H9 (cell line): ENCODE measurements at regions not wholly inside any gene's neighbourhood (a gene's known extent, or its start where the extent isn't known, plus 50 kb on each side); places are given as distances from the start of the nearest gene placed in this dataset.

Source experiments
- DNase-seq: peaks from one replicate; pipeline ENCODE4 v3.0.0-alpha.2; 2017
- H2AFZ ChIP-seq: one replicate; pipeline ENCODE4 v1.6.1; 2013; ENCODE audit warnings: mild to moderate bottlenecking, low read length, control low read depth, moderate library complexity
- H2AK5ac ChIP-seq: 2 replicates; pipeline ENCODE4 v1.6.1; 2013; ENCODE audit warnings: low read length, control low read depth, mixed read lengths; ENCODE audit not compliant: insufficient read length
- H2BK120ac ChIP-seq: one replicate; pipeline ENCODE4 v1.6.1; 2013; ENCODE audit warnings: low read depth, mild to moderate bottlenecking, low read length, control low read depth, inconsistent platforms; ENCODE audit not compliant: poor library complexity, severe bottlenecking
- H2BK12ac ChIP-seq: 2 replicates; pipeline ENCODE4 v1.6.1; 2013; ENCODE audit warnings: low read length, control low read depth, mixed read lengths, low read depth; ENCODE audit not compliant: insufficient read length
- H2BK15ac ChIP-seq: 2 replicates; pipeline ENCODE4 v1.6.1; 2013; ENCODE audit warnings: low read depth, low read length, control low read depth
- H2BK20ac ChIP-seq: one replicate; pipeline ENCODE4 v1.6.1; 2013; ENCODE audit warnings: low read depth, mild to moderate bottlenecking, low read length, control low read depth, inconsistent platforms; ENCODE audit not compliant: poor library complexity, severe bottlenecking
- H2BK5ac ChIP-seq: 2 replicates; pipeline ENCODE4 v1.6.1; 2013; ENCODE audit warnings: low read length, control low read depth, mixed read lengths; ENCODE audit not compliant: insufficient read length
- H3K14ac ChIP-seq: 2 replicates; pipeline ENCODE4 v1.6.1; 2013; ENCODE audit warnings: low read length, control low read depth; ENCODE audit not compliant: insufficient read depth
- H3K18ac ChIP-seq: 2 replicates; pipeline ENCODE4 v1.6.1; 2013; ENCODE audit warnings: low read depth, mild to moderate bottlenecking, mixed read lengths, low read length, control low read depth; ENCODE audit not compliant: insufficient read length
- H3K23ac ChIP-seq: 2 replicates; pipeline ENCODE4 v1.6.1; 2013; ENCODE audit warnings: low read length, control low read depth, mixed read lengths, low read depth; ENCODE audit not compliant: insufficient read length
- H3K23me2 ChIP-seq: 2 replicates; pipeline ENCODE4 v1.6.1; 2013; ENCODE audit warnings: low read depth, mild to moderate bottlenecking, mixed read lengths, low read length, control low read depth; ENCODE audit not compliant: insufficient read length, poor library complexity, severe bottlenecking
- H3K27ac ChIP-seq: 2 replicates; pipeline ENCODE4 v1.5.1; 2013; ENCODE audit warnings: low read length, control low read depth, mixed read lengths, low read depth; ENCODE audit not compliant: insufficient read length
- H3K27me3 ChIP-seq: 2 replicates; pipeline ENCODE4 v1.6.1; 2013; ENCODE audit warnings: low read length, control low read depth, inconsistent platforms; ENCODE audit not compliant: insufficient read depth
- H3K4ac ChIP-seq: 2 replicates; pipeline ENCODE4 v1.6.1; 2013; ENCODE audit warnings: low read depth, mild to moderate bottlenecking, control low read depth, inconsistent platforms, low read length, moderate library complexity
- H3K4me1 ChIP-seq: 2 replicates; pipeline ENCODE4 v1.6.1; 2013; ENCODE audit warnings: low read length, control low read depth, inconsistent platforms; ENCODE audit not compliant: insufficient read depth
- H3K4me2 ChIP-seq: 2 replicates; pipeline ENCODE4 v1.6.1; 2013; ENCODE audit warnings: low read length, control low read depth, mixed read lengths; ENCODE audit not compliant: insufficient read length, insufficient read depth
- H3K56ac ChIP-seq: 2 replicates; pipeline ENCODE4 v1.6.1; 2013; ENCODE audit warnings: low read depth, mild to moderate bottlenecking, mixed read lengths, low read length, control low read depth; ENCODE audit not compliant: insufficient read length
- H3K79me1 ChIP-seq: 2 replicates; pipeline ENCODE4 v1.6.1; 2013; ENCODE audit warnings: low read depth, mild to moderate bottlenecking, moderate library complexity, low read length, control low read depth, inconsistent platforms; ENCODE audit not compliant: insufficient read depth, poor library complexity, severe bottlenecking
- H3K79me2 ChIP-seq: 2 replicates; pipeline ENCODE4 v1.6.1; 2013; ENCODE audit warnings: low read length, control low read depth, inconsistent platforms; ENCODE audit not compliant: insufficient read depth
- H3K9ac ChIP-seq: 2 replicates; pipeline ENCODE4 v1.6.1; 2013; ENCODE audit warnings: low read length, control low read depth, mixed read lengths; ENCODE audit not compliant: insufficient read length; ENCODE audit errors: extremely low read depth
- H3K9me3 ChIP-seq: one replicate; pipeline ENCODE4 v1.6.1; 2013; ENCODE audit warnings: low read depth, low read length, inconsistent platforms; ENCODE audit not compliant: control insufficient read depth
- H3T11ph ChIP-seq: one replicate; pipeline ENCODE4 v1.6.1; 2013; ENCODE audit warnings: mild to moderate bottlenecking, low read length, control low read depth, inconsistent platforms
- H4K20me1 ChIP-seq: one replicate; pipeline ENCODE4 v1.6.1; 2013; ENCODE audit not compliant: control insufficient read depth, insufficient read length, insufficient read depth
- H4K5ac ChIP-seq: 2 replicates; pipeline ENCODE4 v1.6.1; 2013; ENCODE audit warnings: low read depth, mild to moderate bottlenecking, mixed read lengths, low read length, control low read depth; ENCODE audit not compliant: insufficient read length
- H4K8ac ChIP-seq: replicated peaks from 2 replicates; pipeline ENCODE4 v1.6.1; 2013; ENCODE audit warnings: low read length, control low read depth, mixed read lengths, low read depth; ENCODE audit not compliant: insufficient read length
- H4K91ac ChIP-seq: 2 replicates; pipeline ENCODE4 v1.6.1; 2013; ENCODE audit warnings: low read depth, mild to moderate bottlenecking, moderate library complexity, mixed read lengths, low read length, control low read depth; ENCODE audit not compliant: insufficient read length
- H3K27ac Mint-ChIP-seq, 3 experiments: 2 replicates in 2 of 3; 3 replicates in 1 of 3; pipeline ENCODE4 v1.8.0; 2020 to 2021; ENCODE audit warnings: mixed read lengths in 3 of 3, mild to moderate bottlenecking in 1 of 3, moderate library complexity in 1 of 3
- H3K27me3 Mint-ChIP-seq: 2 replicates; pipeline ENCODE4 v1.8.0; 2021; ENCODE audit warnings: low read depth, mild to moderate bottlenecking, moderate library complexity, mixed read lengths
- H3K36me3 Mint-ChIP-seq, 3 experiments: 2 replicates in 2 of 3; 3 replicates in 1 of 3; pipeline ENCODE4 v1.8.0; 2020 to 2021; ENCODE audit warnings: low read depth in 3 of 3, mixed read lengths in 3 of 3; ENCODE audit not compliant: insufficient read depth in 1 of 3
- H3K4me1 Mint-ChIP-seq, 2 experiments: 2 replicates each; pipeline ENCODE4 v1.8.0; 2020; ENCODE audit warnings: mixed read lengths in 2 of 2
- H3K4me3 Mint-ChIP-seq, 2 experiments: 2 replicates in 1 of 2; 3 replicates in 1 of 2; pipeline ENCODE4 v1.8.0; 2020 to 2021; ENCODE audit warnings: mild to moderate bottlenecking in 2 of 2, mixed read lengths in 2 of 2, moderate library complexity in 1 of 2
- H3K9me3 Mint-ChIP-seq, 2 experiments: 2 replicates in 1 of 2; 3 replicates in 1 of 2; pipeline ENCODE4 v1.8.0; 2020; ENCODE audit warnings: mild to moderate bottlenecking in 2 of 2, mixed read lengths in 2 of 2, moderate library complexity in 1 of 2
- CTCF ChIP-seq: fragments of 200-600 bp; sonication (generic); conservative IDR thresholded peaks from 3 replicates; pipeline ENCODE4 v1.8.0; 2021; ENCODE audit warnings: antibody characterized with exemption, mild to moderate bottlenecking
- WGBS: extraction: QIAGEN DNeasy Blood & Tissue Kit; methylation state at CpG from one replicate; pipeline ENCODE4 v1.1.7; 2013; ENCODE audit warnings: missing lambda C conversion rate, low lambda C conversion rate, mixed read lengths; ENCODE audit not compliant: insufficient read length; ENCODE audit errors: extremely low coverage; 5-methylcytosine and 5-hydroxymethylcytosine counted together

DNA sequence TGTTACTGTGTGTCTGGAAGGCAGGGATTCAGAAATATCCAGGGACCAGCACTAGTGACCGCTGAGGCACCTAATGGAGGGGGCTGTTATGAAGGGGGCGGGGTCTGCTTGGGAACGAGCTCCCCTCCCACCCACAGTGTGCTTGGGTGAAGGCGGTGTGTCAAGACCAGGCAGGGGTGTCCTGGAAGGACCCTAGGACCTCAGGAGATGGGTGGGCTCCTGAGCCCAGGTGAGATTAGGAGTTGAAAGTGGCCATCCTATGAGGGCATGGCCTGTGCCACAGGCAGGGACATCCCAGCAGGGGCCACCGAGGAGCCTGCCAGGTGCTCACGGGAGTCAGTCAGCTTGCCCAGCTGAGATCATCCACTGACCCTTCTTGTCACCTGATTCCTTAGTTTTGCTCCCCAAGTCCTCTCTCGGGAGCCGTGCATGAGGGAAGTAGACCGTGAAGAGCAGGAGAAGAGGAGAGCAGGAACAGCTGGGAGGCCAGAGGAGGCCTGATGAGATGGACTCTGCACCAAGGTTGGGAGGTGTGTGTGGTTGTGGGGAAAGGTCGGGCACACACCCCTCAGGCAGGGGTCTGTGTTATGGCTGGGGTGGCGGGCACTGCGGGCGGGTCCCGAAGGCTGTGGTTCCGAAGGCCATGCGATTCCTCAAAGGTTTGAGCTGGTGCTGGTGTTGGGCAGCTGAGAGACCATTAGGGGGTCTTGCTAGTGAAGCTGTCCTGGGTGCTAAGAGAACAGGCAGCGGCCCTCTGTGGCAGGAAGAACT lies 180.9 kb upstream of the HS6ST1 start:
- Histone ChIP-seq H3K79me1 (no peaks in the 10 kb centered on the region), H2BK120ac (no peak overlapping the region), H2BK5ac (no peak overlapping the region), H4K5ac (no peak overlapping the region), H3K23me2 (no peaks in the 10 kb centered on the region), H2AFZ (no peak overlapping the region), H3K9me3 (no peaks in the 10 kb centered on the region), H3K56ac (no peak overlapping the region), H3K79me2 (no peaks in the 10 kb centered on the region), H2AK5ac (no peak overlapping the region), H3K27me3 (no peaks in the 10 kb centered on the region), H4K8ac (no peak overlapping the region), H3K14ac (no peak overlapping the region), H3K23ac (no peak overlapping the region), H2BK15ac (no peak overlapping the region), H3K4ac (no peak overlapping the region), H3K27ac (no peak overlapping the region), H3K18ac (no peak overlapping the region), H3K4me2 (no peak overlapping the region), H3K9ac (no peak overlapping the region), H4K20me1 (no peaks in the 10 kb centered on the region), H3K4me1 (no peaks in the 10 kb centered on the region), H4K91ac (no peak overlapping the region), H2BK12ac (no peak overlapping the region), H2BK20ac (no peak overlapping the region), H3T11ph (no peak overlapping the region)
- Mint-ChIP-seq H3K4me1 (peaks cover 15 to 19% of the 10 kb centered on the region in 2 experiments), H3K36me3 (no peaks in the 10 kb centered on the region; a peak in 1 of 7 replicates), H3K27me3 (no peaks in the 10 kb centered on the region; the same call in none of the 2 replicates), H3K4me3 (no peak overlapping the region; a peak in 1 of 5 replicates), H3K27ac (no peak overlapping the region; a peak in 1 of 7 replicates), H3K9me3 (no peaks in the 10 kb centered on the region)
- no peak for TF ChIP-seq CTCF
- WGBS, result no CpG with 5 or more reads among the region's 17 CpGs
- peak; percentile 22 for DNase-seq
